DND-41 (cell line): ENCODE measurements at regions not wholly inside any gene's neighbourhood (a gene's known extent, or its start where the extent isn't known, plus 50 kb on each side); places are given as distances from the start of the nearest gene placed in this dataset.

Experiments used
- ATAC-seq: fragments of 200-7000 bp; cut with Tn5 transposase; 3 replicates; pipeline ENCODE4 v1.9.1; 2021; ENCODE audit warnings: low read depth; ENCODE audit not compliant: insufficient read depth
- DNase-seq: peaks from one replicate; pipeline ENCODE4 v3.0.0-alpha.2; 2020
- H2AFZ ChIP-seq: 2 replicates; pipeline ENCODE4 v1.6.0; 2012; ENCODE audit warnings: low read depth, low read length
- H3K27ac ChIP-seq: 2 replicates; pipeline ENCODE4 v1.5.1; 2012; ENCODE audit warnings: low read length, inconsistent platforms
- H3K27me3 ChIP-seq: fragments of 200-600 bp; sonication (generic); 2 replicates; pipeline ENCODE4 v1.6.0; 2012; ENCODE audit warnings: low read length, mild to moderate bottlenecking, inconsistent platforms; ENCODE audit not compliant: insufficient read depth, poor library complexity
- H3K36me3 ChIP-seq: 2 replicates; pipeline ENCODE4 v1.5.1; 2012; ENCODE audit warnings: low read length, inconsistent platforms; ENCODE audit not compliant: insufficient read depth
- H3K4me1 ChIP-seq: 2 replicates; pipeline ENCODE4 v1.5.1; 2012; ENCODE audit warnings: mild to moderate bottlenecking, low read length; ENCODE audit not compliant: insufficient read depth
- H3K4me2 ChIP-seq: 2 replicates; pipeline ENCODE4 v1.6.0; 2012; ENCODE audit warnings: mild to moderate bottlenecking, moderate library complexity, low read length, inconsistent platforms; ENCODE audit not compliant: insufficient read depth
- H3K4me3 ChIP-seq, 2 experiments: fragments of 200-600 bp in 1 of 2; shearing (Covaris generic) in 1 of 2; 2 replicates each; pipeline ENCODE4 v1.5.1; 2012 to 2016; ENCODE audit warnings: inconsistent platforms in 2 of 2, low read length in 2 of 2, mild to moderate bottlenecking in 2 of 2, low read depth in 1 of 2, moderate library complexity in 1 of 2
- H3K79me2 ChIP-seq: 2 replicates; pipeline ENCODE4 v1.6.0; 2012; ENCODE audit warnings: low read length, inconsistent platforms; ENCODE audit not compliant: insufficient read depth
- H3K9ac ChIP-seq: 2 replicates; pipeline ENCODE4 v1.6.0; 2012; ENCODE audit warnings: low read depth, mild to moderate bottlenecking, inconsistent platforms, low read length, moderate library complexity
- H3K9me3 ChIP-seq: 2 replicates; pipeline ENCODE4 v1.5.1; 2012; ENCODE audit warnings: low read length, moderate library complexity, mild to moderate bottlenecking, inconsistent platforms; ENCODE audit not compliant: insufficient read depth, severe bottlenecking
- H4K20me1 ChIP-seq: 2 replicates; pipeline ENCODE4 v1.6.0; 2012; ENCODE audit warnings: low read length; ENCODE audit not compliant: insufficient read depth
- EZH2 ChIP-seq: IDR thresholded peaks from 3 replicates; pipeline ENCODE4 v1.6.1; 2012; ENCODE audit warnings: borderline replicate concordance, low read depth, mild to moderate bottlenecking, moderate library complexity, low read length, inconsistent platforms; ENCODE audit not compliant: severe bottlenecking
- TF ChIP-seq, protein P1 (sequence below): IDR thresholded peaks from 2 replicates; pipeline ENCODE4 v1.5.1; 2012; ENCODE audit warnings: borderline replicate concordance, low read length, moderate library complexity, mild to moderate bottlenecking; ENCODE audit not compliant: poor library complexity, severe bottlenecking; ENCODE audit errors: extremely low read depth

DNA sequence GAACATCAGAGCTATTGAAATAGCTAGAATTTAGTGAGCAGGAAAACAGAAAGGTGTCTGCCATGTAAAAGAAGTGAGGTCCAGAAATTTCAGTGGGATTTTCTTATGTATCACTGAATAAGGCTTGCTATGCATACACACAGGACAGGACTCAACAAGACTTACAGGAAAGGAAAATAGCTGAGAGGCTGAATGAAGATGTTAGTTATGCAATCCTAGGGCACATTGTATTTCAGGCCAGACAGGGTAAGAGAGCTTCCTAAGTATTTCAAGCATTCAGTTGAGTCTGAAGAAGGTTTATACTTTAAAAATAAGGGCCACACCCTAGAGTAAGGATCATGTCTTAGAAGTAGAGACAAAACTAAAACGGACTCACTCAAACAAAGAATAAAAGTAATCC is 419.9 kb upstream of the PRR20A start:
- no peaks in the 10 kb centered on the region for H3K4me1 ChIP-seq
- no peak overlapping the region for H3K4me2 ChIP-seq
- H3K36me3 ChIP-seq: no peaks in the 10 kb centered on the region
- H3K9me3 ChIP-seq: no peaks in the 10 kb centered on the region
- ATAC-seq: no peak
- no peak for DNase-seq
- no peaks in the 10 kb centered on the region for H4K20me1 ChIP-seq
- no peak overlapping the region for H3K9ac ChIP-seq
- H3K4me3 ChIP-seq: no peak overlapping the region
- no peak for TF ChIP-seq EZH2
- TF ChIP-seq, protein P1, sequence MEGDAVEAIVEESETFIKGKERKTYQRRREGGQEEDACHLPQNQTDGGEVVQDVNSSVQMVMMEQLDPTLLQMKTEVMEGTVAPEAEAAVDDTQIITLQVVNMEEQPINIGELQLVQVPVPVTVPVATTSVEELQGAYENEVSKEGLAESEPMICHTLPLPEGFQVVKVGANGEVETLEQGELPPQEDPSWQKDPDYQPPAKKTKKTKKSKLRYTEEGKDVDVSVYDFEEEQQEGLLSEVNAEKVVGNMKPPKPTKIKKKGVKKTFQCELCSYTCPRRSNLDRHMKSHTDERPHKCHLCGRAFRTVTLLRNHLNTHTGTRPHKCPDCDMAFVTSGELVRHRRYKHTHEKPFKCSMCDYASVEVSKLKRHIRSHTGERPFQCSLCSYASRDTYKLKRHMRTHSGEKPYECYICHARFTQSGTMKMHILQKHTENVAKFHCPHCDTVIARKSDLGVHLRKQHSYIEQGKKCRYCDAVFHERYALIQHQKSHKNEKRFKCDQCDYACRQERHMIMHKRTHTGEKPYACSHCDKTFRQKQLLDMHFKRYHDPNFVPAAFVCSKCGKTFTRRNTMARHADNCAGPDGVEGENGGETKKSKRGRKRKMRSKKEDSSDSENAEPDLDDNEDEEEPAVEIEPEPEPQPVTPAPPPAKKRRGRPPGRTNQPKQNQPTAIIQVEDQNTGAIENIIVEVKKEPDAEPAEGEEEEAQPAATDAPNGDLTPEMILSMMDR: no peak
- no peak overlapping the region for H2AFZ ChIP-seq
- H3K27ac ChIP-seq: no peak overlapping the region
- H3K27me3 ChIP-seq: no peaks in the 10 kb centered on the region
- no peaks in the 10 kb centered on the region for H3K79me2 ChIP-seq

DNA sequence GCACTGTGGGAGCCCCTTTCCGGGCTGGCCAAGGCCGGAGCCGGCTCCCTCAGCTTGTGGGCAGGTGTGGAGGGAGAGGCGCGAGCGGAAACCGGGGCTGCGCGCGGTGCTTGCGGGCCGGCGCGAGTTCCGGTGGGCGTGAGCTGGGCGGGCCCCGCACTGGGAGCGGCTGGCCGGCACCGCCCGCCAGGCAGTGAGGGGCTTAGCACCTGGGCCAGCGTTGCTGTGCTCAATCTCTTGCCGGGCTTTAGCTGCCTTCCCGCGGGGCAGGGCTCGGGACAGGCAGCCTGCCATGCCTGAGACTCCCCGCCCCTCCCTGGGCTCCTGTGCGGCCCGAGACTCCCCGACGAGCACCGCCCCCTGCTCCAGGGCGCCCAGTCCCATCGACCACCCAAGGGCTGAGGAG is 405.2 kb upstream of the PRR20A start:
- no peaks in the 10 kb centered on the region for H3K79me2 ChIP-seq
- no peak for TF ChIP-seq EZH2
- TF ChIP-seq, protein P1: no peak
- H3K27me3 ChIP-seq: no peaks in the 10 kb centered on the region
- H3K4me1 ChIP-seq: no peaks in the 10 kb centered on the region
- H4K20me1 ChIP-seq: no peaks in the 10 kb centered on the region
- no peaks in the 10 kb centered on the region for H3K36me3 ChIP-seq
- no peak overlapping the region for H3K4me2 ChIP-seq
- H2AFZ ChIP-seq: no peak overlapping the region
- H3K9ac ChIP-seq: no peak overlapping the region
- H3K4me3 ChIP-seq: no peak overlapping the region
- ATAC-seq: no peak
- no peak overlapping the region for H3K27ac ChIP-seq
- H3K9me3 ChIP-seq: peaks cover 4% of the 10 kb centered on the region
- no peak for DNase-seq

DNA sequence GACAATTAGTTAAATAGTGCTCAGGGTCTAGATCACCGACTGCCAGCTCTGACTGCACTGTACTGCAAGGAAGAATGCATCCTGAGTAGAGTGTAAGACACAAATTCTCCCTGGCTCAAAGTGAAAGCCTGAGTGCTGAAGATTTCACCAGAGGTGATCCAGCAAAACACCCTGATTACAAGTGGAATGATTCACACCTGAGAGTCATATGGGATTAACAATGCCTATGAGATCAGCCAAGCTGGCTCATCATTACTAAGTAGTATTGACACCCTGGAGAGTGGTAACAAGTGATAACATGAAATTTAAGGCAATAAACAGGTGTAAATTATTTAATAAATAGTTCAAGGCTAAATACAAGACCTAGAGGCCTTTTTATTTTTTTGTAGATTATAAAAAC is 403.8 kb upstream of the PRR20A start:
- H3K4me1 ChIP-seq: no peaks in the 10 kb centered on the region
- DNase-seq (no peak), ATAC-seq (no peak)
- no peak overlapping the region for H3K4me3 ChIP-seq
- H3K9me3 ChIP-seq: peaks cover 4% of the 10 kb centered on the region
- no peak overlapping the region for H3K4me2 ChIP-seq
- H2AFZ ChIP-seq: no peak overlapping the region
- TF ChIP-seq, protein P1: no peak
- no peak for TF ChIP-seq EZH2
- H3K9ac ChIP-seq: no peak overlapping the region
- no peaks in the 10 kb centered on the region for H3K79me2 ChIP-seq
- no peaks in the 10 kb centered on the region for H4K20me1 ChIP-seq
- H3K27me3 ChIP-seq: no peaks in the 10 kb centered on the region
- H3K27ac ChIP-seq: no peak overlapping the region
- H3K36me3 ChIP-seq: no peaks in the 10 kb centered on the region

DNA sequence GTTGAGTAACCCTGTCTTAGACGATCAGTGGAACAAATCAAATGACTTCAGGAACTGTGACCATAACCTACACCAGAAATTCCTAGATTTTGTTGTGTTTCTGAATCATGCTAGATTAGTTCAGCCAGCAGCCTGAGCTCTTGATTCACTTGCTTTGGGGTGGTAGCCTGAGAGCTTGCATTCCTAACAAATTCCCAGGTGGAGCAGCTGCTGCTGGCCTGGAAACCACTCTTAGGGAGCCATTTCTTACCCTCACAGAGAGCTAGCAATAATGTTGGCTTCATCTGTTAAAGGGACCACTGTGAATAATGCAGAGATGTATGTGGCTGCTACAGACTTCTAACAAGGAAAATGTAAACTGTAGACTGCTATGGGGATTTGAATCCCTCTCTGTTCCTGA is 388.1 kb upstream of the PRR20A start:
- no peak for TF ChIP-seq EZH2
- TF ChIP-seq, protein P1: no peak
- no peak overlapping the region for H3K4me2 ChIP-seq
- H3K79me2 ChIP-seq: no peaks in the 10 kb centered on the region
- H3K4me1 ChIP-seq: no peaks in the 10 kb centered on the region
- no peaks in the 10 kb centered on the region for H3K27me3 ChIP-seq
- H2AFZ ChIP-seq: no peak overlapping the region
- H3K27ac ChIP-seq: no peak overlapping the region
- H3K9me3 ChIP-seq: no peaks in the 10 kb centered on the region
- no peak for DNase-seq
- H3K36me3 ChIP-seq: no peaks in the 10 kb centered on the region
- no peak overlapping the region for H3K9ac ChIP-seq
- H4K20me1 ChIP-seq: no peaks in the 10 kb centered on the region
- H3K4me3 ChIP-seq: no peak overlapping the region
- ATAC-seq: no peak
